ENCODE measurements at regions not wholly inside any gene's neighbourhood (a gene's known extent, or its start where the extent isn't known, plus 50 kb on each side); places are given as distances from the start of the nearest gene placed in this dataset.

DNA sequence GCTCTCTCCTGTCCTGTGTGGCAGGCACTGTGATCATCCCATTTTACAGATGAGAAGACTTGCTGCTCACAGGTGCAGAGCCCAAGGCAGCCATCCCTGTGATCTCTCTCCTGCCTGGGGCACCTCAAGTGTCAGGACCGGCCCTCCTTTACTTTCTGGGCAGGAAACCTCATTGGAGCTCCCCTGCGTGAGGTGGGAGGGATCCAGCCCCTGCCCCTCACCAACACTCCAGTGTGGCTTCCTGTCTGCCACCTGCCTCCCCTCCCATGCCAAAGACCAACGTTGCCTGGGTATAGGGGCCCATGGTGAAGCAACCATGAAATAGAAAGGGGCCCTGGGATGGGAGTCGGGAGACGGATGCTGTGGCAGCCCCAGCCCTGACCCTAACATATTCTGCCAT is 91.2 kb upstream of the MYL10 start:
- TF ChIP-seq, protein P1, sequence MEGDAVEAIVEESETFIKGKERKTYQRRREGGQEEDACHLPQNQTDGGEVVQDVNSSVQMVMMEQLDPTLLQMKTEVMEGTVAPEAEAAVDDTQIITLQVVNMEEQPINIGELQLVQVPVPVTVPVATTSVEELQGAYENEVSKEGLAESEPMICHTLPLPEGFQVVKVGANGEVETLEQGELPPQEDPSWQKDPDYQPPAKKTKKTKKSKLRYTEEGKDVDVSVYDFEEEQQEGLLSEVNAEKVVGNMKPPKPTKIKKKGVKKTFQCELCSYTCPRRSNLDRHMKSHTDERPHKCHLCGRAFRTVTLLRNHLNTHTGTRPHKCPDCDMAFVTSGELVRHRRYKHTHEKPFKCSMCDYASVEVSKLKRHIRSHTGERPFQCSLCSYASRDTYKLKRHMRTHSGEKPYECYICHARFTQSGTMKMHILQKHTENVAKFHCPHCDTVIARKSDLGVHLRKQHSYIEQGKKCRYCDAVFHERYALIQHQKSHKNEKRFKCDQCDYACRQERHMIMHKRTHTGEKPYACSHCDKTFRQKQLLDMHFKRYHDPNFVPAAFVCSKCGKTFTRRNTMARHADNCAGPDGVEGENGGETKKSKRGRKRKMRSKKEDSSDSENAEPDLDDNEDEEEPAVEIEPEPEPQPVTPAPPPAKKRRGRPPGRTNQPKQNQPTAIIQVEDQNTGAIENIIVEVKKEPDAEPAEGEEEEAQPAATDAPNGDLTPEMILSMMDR (IDR thresholded peaks at IDR 0.05; ENCODE audit: poor library complexity, severe bottlenecking): no peak
- TF ChIP-seq EZH2 (IDR thresholded peaks at IDR 0.05; ENCODE audit: borderline replicate concordance, insufficient read depth, low read length, poor library complexity, severe bottlenecking): no peak
- no peak for TF ChIP-seq REST (IDR thresholded peaks at IDR 0.05; ENCODE audit: borderline replicate concordance)
- no peak for TF ChIP-seq TAF1 (IDR thresholded peaks at IDR 0.05; ENCODE audit: low read depth)
- TF ChIP-seq SMC3 (conservative IDR thresholded peaks at IDR 0.05; ENCODE audit: poor library complexity): no peak
- no peak for TF ChIP-seq MXI1 (conservative IDR thresholded peaks at IDR 0.05; ENCODE audit: poor library complexity, severe bottlenecking)
- no peak for TF ChIP-seq EP300 (conservative IDR thresholded peaks at IDR 0.05; ENCODE audit: poor library complexity, severe bottlenecking)
- TF ChIP-seq POLR2AphosphoS5 (IDR thresholded peaks at IDR 0.05): no peak
- TF ChIP-seq RAD21 (conservative IDR thresholded peaks at IDR 0.05): no peak
- H4K20me1 ChIP-seq (ENCODE audit: insufficient read depth): no peaks in the 10 kb centered on the region
- no peak overlapping the region for H3K4me2 ChIP-seq (ENCODE audit: low read length)
- no peaks in the 10 kb centered on the region for H3K9me2 ChIP-seq (ENCODE audit: insufficient read depth, low read length)
- H3K9ac ChIP-seq (ENCODE audit: low read length): no peak overlapping the region
- no peak overlapping the region for H3K4me3 ChIP-seq (ENCODE audit: low read length)
- no peaks in the 10 kb centered on the region for H3K27me3 ChIP-seq (ENCODE audit: insufficient read depth, low read depth, low read length)
- no peak overlapping the region for H3K27ac ChIP-seq (ENCODE audit: low read length)
- H3F3A ChIP-seq (ENCODE audit: insufficient read depth, low read length, poor library complexity, severe bottlenecking): no peaks in the 10 kb centered on the region
- H2AFZ ChIP-seq (ENCODE audit: low read depth, low read length): no peak overlapping the region
- no peaks in the 10 kb centered on the region for H3K36me3 ChIP-seq (ENCODE audit: insufficient read depth, low read length)
- H3K79me2 ChIP-seq (replicated peaks; ENCODE audit: insufficient read depth, low read length): no peaks in the 10 kb centered on the region
- no peaks in the 10 kb centered on the region for H3K9me3 ChIP-seq (ENCODE audit: low read length)

- no peak for TF ChIP-seq TAF1 (IDR thresholded peaks at IDR 0.05; ENCODE audit: low read depth)
- no peak for TF ChIP-seq EP300 (conservative IDR thresholded peaks at IDR 0.05; ENCODE audit: poor library complexity, severe bottlenecking)
- no peak for TF ChIP-seq POLR2AphosphoS5 (IDR thresholded peaks at IDR 0.05)
- TF ChIP-seq MXI1 (conservative IDR thresholded peaks at IDR 0.05; ENCODE audit: poor library complexity, severe bottlenecking): no peak
- TF ChIP-seq RAD21 (conservative IDR thresholded peaks at IDR 0.05): no peak
- TF ChIP-seq SMC3 (conservative IDR thresholded peaks at IDR 0.05; ENCODE audit: poor library complexity): no peak
- no peak for TF ChIP-seq EZH2 (IDR thresholded peaks at IDR 0.05; ENCODE audit: borderline replicate concordance, insufficient read depth, low read length, poor library complexity, severe bottlenecking)
- TF ChIP-seq, protein P1 (IDR thresholded peaks at IDR 0.05; ENCODE audit: poor library complexity, severe bottlenecking): no peak
- TF ChIP-seq REST (IDR thresholded peaks at IDR 0.05; ENCODE audit: borderline replicate concordance): no peak
These were observed 93.2 kb upstream of the MYL10 start for GRCh38 chr7:101722247-101722646.

More at GRCh38 chr7:101722247-101722646, 93.2 kb upstream of the MYL10 start:
- Histone ChIP-seq H2AFZ (ENCODE audit: low read depth, low read length) (no peak overlapping the region), H4K20me1 (ENCODE audit: insufficient read depth) (no peaks in the 10 kb centered on the region), H3K9ac (ENCODE audit: low read length) (no peak overlapping the region), H3K36me3 (ENCODE audit: insufficient read depth, low read length) (no peaks in the 10 kb centered on the region), H3K27ac (ENCODE audit: low read length) (no peak overlapping the region), H3K4me2 (ENCODE audit: low read length) (no peak overlapping the region), H3K79me2 (replicated peaks; ENCODE audit: insufficient read depth, low read length) (no peaks in the 10 kb centered on the region), H3K27me3 (ENCODE audit: insufficient read depth, low read depth, low read length) (no peaks in the 10 kb centered on the region), H3K9me2 (ENCODE audit: insufficient read depth, low read length) (no peaks in the 10 kb centered on the region), H3K4me3 (ENCODE audit: low read length) (no peak overlapping the region), H3K9me3 (ENCODE audit: low read length) (no peaks in the 10 kb centered on the region), H3F3A (ENCODE audit: insufficient read depth, low read length, poor library complexity, severe bottlenecking) (no peaks in the 10 kb centered on the region)
